Panc1 (cell line): ENCODE measurements at regions not wholly inside any gene's neighbourhood (a gene's known extent, or its start where the extent isn't known, plus 50 kb on each side); places are given as distances from the start of the nearest gene placed in this dataset.

Experiments
- ATAC-seq: fragments of 200-7000 bp; cut with Tn5 transposase; 2 replicates; pipeline ENCODE4 v1.9.1; 2020; ENCODE audit warnings: mild to moderate bottlenecking, moderate library complexity
- BruUV-seq: library from RNA; stranded (reverse); fragments of 400-500 nt; replicated peaks from 2 replicates; lab custom pipeline; 2021; lab: Mats Ljungman, UMichigan
- CTCF ChIA-PET: fragments of 300-600 bp; sonication (Branson Sonifier 250); formaldehyde crosslinking; loops from one replicate; lab custom pipeline; 2022; ENCODE audit warnings: antibody characterized with exemption; lab: Charles Lee
- POLR2A ChIA-PET: fragments of 300-600 bp; sonication (Branson Sonifier 250); formaldehyde crosslinking; loops from one replicate; lab custom pipeline; 2022; ENCODE audit warnings: antibody characterized with exemption; lab: Charles Lee
- DNase-seq: peaks from one replicate; pipeline ENCODE4 v3.0.0-alpha.2; 2010; ENCODE audit warnings: low read depth, low spot score
- H3K27ac ChIP-seq: 2 replicates; pipeline ENCODE4 v1.5.1; 2011; ENCODE audit warnings: mild to moderate bottlenecking, low read length, inconsistent platforms
- H3K27me3 ChIP-seq: fragments of 200-500 bp; sonication (Bioruptor generic); 2 replicates; pipeline ENCODE4 v1.6.0; 2014; ENCODE audit warnings: low read length, inconsistent platforms; ENCODE audit not compliant: control insufficient read depth, insufficient read depth
- H3K36me3 ChIP-seq: fragments of 200-500 bp; sonication (Bioruptor generic); 2 replicates; pipeline ENCODE4 v1.5.1; 2014; ENCODE audit warnings: inconsistent platforms, mild to moderate bottlenecking, low read length, moderate library complexity; ENCODE audit not compliant: control insufficient read depth, insufficient read depth
- H3K4me1 ChIP-seq: 2 replicates; pipeline ENCODE4 v1.5.1; 2011; ENCODE audit warnings: inconsistent platforms, mild to moderate bottlenecking, low read length, moderate library complexity; ENCODE audit not compliant: control insufficient read depth, insufficient read depth
- H3K4me3 ChIP-seq, 2 experiments: 2 replicates each; pipeline ENCODE4 v1.5.1; 2011 to 2012; ENCODE audit warnings: low read depth in 2 of 2, low read length in 2 of 2, mild to moderate bottlenecking in 2 of 2, inconsistent platforms in 1 of 2, moderate library complexity in 1 of 2
- H3K9me3 ChIP-seq: fragments of 200-500 bp; sonication (Bioruptor generic); 2 replicates; pipeline ENCODE4 v1.5.1; 2014; ENCODE audit warnings: low read depth, mild to moderate bottlenecking, inconsistent platforms, low read length, moderate library complexity; ENCODE audit not compliant: control insufficient read depth, insufficient read depth
- POLR2AphosphoS5 ChIP-seq: IDR thresholded peaks from 2 replicates; pipeline ENCODE4 v1.6.1; 2012; ENCODE audit warnings: mild to moderate bottlenecking, low read depth, low read length, moderate library complexity
- SIN3A ChIP-seq: IDR thresholded peaks from 2 replicates; pipeline ENCODE4 v1.6.1; 2012; ENCODE audit warnings: low read depth, mild to moderate bottlenecking, low read length, moderate library complexity, borderline replicate concordance; ENCODE audit not compliant: insufficient read depth
- TCF7L2 ChIP-seq: IDR thresholded peaks from 2 replicates; pipeline ENCODE4 v1.6.1; 2011; ENCODE audit warnings: mild to moderate bottlenecking, low read depth, low read length, inconsistent platforms
- in situ Hi-C: cut with HindIII; loops from 2 replicates; pipeline ENCODE4 v1.10.0; 2016; ENCODE audit warnings: low sequenced_read_pairs, low pct_unique_long_range_greater_than_20kb
- intact Hi-C: fragments of 100-400 bp; cut with micrococcal nuclease; formaldehyde crosslinking; loops from one replicate; pipeline ENCODE4 v1.10.0; 2022; ENCODE audit not compliant: unreplicated experiment
- TF ChIP-seq, protein P1 (sequence below), 2 experiments: IDR thresholded peaks; 2 replicates each; pipeline ENCODE4 v1.6.1; 2011 to 2012; ENCODE audit warnings: low read depth in 2 of 2, control low read depth in 1 of 2, low read length in 1 of 2, mild to moderate bottlenecking in 1 of 2, moderate library complexity in 1 of 2; ENCODE audit not compliant: insufficient read depth in 1 of 2
- TF ChIP-seq, protein P2 (sequence below): fragments of 450-650 bp; IDR thresholded peaks from 2 replicates; pipeline ENCODE4 v1.5.1; 2017; ENCODE audit warnings: mild to moderate bottlenecking

DNA sequence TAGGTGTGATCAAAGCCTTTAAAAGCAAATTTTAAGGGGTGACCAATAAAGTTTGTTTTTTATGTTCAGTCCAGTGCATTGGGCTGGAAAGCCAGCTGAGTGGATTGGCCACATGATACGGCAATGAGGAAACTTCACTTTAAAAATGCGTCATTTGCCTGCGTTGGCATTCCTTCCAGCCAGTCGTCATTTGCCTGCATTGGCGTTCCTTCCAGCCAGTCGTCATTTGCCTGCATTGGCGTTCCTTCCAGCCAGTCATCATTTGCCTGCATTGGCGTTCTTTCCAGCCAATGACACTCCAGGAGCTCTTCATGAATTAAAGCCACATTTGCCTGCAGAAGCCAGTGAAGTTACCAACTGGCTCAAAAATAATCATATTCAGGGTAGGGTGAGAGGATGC lies 378.6 kb downstream of the SMOC2 start:
- CTCF ChIA-PET = interaction anchor here (0.5 kb wide), 1 partner anchor 62 kb away, joined by 3 read pairs; no protein-coding TSS in a partner anchor
- TF ChIP-seq TCF7L2 (no peak), SIN3A (no peak), POLR2AphosphoS5 (no peak)
- TF ChIP-seq, protein P1, sequence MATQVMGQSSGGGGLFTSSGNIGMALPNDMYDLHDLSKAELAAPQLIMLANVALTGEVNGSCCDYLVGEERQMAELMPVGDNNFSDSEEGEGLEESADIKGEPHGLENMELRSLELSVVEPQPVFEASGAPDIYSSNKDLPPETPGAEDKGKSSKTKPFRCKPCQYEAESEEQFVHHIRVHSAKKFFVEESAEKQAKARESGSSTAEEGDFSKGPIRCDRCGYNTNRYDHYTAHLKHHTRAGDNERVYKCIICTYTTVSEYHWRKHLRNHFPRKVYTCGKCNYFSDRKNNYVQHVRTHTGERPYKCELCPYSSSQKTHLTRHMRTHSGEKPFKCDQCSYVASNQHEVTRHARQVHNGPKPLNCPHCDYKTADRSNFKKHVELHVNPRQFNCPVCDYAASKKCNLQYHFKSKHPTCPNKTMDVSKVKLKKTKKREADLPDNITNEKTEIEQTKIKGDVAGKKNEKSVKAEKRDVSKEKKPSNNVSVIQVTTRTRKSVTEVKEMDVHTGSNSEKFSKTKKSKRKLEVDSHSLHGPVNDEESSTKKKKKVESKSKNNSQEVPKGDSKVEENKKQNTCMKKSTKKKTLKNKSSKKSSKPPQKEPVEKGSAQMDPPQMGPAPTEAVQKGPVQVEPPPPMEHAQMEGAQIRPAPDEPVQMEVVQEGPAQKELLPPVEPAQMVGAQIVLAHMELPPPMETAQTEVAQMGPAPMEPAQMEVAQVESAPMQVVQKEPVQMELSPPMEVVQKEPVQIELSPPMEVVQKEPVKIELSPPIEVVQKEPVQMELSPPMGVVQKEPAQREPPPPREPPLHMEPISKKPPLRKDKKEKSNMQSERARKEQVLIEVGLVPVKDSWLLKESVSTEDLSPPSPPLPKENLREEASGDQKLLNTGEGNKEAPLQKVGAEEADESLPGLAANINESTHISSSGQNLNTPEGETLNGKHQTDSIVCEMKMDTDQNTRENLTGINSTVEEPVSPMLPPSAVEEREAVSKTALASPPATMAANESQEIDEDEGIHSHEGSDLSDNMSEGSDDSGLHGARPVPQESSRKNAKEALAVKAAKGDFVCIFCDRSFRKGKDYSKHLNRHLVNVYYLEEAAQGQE (IDR thresholded peaks at IDR 0.05; ENCODE audit: insufficient read depth in 1 of 2, low read depth in 2 of 2, low read length in 1 of 2) = no peak
- TF ChIP-seq, protein P2, sequence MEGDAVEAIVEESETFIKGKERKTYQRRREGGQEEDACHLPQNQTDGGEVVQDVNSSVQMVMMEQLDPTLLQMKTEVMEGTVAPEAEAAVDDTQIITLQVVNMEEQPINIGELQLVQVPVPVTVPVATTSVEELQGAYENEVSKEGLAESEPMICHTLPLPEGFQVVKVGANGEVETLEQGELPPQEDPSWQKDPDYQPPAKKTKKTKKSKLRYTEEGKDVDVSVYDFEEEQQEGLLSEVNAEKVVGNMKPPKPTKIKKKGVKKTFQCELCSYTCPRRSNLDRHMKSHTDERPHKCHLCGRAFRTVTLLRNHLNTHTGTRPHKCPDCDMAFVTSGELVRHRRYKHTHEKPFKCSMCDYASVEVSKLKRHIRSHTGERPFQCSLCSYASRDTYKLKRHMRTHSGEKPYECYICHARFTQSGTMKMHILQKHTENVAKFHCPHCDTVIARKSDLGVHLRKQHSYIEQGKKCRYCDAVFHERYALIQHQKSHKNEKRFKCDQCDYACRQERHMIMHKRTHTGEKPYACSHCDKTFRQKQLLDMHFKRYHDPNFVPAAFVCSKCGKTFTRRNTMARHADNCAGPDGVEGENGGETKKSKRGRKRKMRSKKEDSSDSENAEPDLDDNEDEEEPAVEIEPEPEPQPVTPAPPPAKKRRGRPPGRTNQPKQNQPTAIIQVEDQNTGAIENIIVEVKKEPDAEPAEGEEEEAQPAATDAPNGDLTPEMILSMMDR = no peak
- POLR2A ChIA-PET = no interaction called here
- no peaks in the 10 kb centered on the region for H3K4me1 ChIP-seq
- BruUV-seq = no TSS peak
- in situ Hi-C loops (no loop called here), intact Hi-C loops (no loop called here)
- no peak overlapping the region for H3K4me3 ChIP-seq
- DNase-seq (no peak), ATAC-seq (no peak)
- no peak overlapping the region for H3K27ac ChIP-seq
- H3K36me3 ChIP-seq = no peaks in the 10 kb centered on the region
- H3K9me3 ChIP-seq = no peaks in the 10 kb centered on the region
- H3K27me3 ChIP-seq = peaks cover 3% of the 10 kb centered on the region

DNA sequence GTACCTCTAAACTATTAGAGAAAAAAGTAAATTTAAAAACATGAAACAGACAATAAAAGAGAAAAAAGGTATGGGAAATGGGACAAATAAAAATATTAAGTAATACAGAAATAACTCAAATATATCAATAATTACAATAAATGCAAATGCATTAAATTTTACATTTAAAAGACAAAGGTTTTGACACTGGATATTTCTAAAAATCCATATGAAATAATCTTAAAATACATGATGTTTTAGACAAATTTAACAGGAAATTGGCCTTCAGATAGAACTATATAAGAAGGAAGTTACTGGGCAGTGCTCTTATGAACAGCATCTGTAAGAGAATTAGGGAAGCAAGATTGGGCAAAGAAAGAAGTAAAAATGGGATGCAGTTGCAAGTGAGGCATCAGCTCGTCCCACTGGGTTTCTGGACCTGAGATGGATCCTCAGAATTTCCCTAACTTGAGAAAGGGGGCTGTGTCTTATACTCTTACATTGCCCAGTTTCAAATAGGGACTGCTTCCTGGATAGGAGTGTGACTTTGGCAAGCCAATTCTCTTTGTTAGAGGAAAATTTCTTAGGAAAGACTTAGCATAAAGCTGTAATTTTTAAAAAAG lies 376.7 kb downstream of the SMOC2 start:
- intact Hi-C loops (no loop called here), in situ Hi-C loops (no loop called here)
- no peaks in the 10 kb centered on the region for H3K36me3 ChIP-seq
- ChIA-PET CTCF (no interaction called here), POLR2A (no interaction called here)
- TF ChIP-seq, protein P1 (IDR thresholded peaks at IDR 0.05; ENCODE audit: insufficient read depth in 1 of 2, low read depth in 2 of 2, low read length in 1 of 2) = no peak
- TF ChIP-seq TCF7L2 (no peak), POLR2AphosphoS5 (no peak), SIN3A (no peak)
- TF ChIP-seq, protein P2 = no peak
- no peaks in the 10 kb centered on the region for H3K9me3 ChIP-seq
- BruUV-seq = no TSS peak
- ATAC-seq (no peak), DNase-seq (no peak)
- no peak overlapping the region for H3K4me3 ChIP-seq
- H3K27ac ChIP-seq = no peak overlapping the region
- no peaks in the 10 kb centered on the region for H3K4me1 ChIP-seq
- peaks cover 7% of the 10 kb centered on the region for H3K27me3 ChIP-seq
